ENCODE measurements at regions not wholly inside any gene's neighbourhood (a gene's known extent, or its start where the extent isn't known, plus 50 kb on each side); places are given as distances from the start of the nearest gene placed in this dataset.
"Not testable (repeated sequence)": the region's sequence is repeated elsewhere in the genome, so short reads cannot be mapped to it uniquely, and the experiment has no call there.

GRCh38 chr9:10873999-10874398 lies 261.2 kb upstream of the PTPRD start:
- DNase-seq = no peak
- TF ChIP-seq POLR2A (IDR thresholded peaks at IDR 0.05; ENCODE audit: low read length) (no peak), GATA1 (IDR thresholded peaks at IDR 0.05; ENCODE audit: low read depth, low read length) (no peak)

GRCh38 chr9:10875752-10876151 lies 262.9 kb upstream of the PTPRD start:
- no peak for DNase-seq
- TF ChIP-seq POLR2A (IDR thresholded peaks at IDR 0.05; ENCODE audit: low read length) (no peak), GATA1 (IDR thresholded peaks at IDR 0.05; ENCODE audit: low read depth, low read length) (no peak)

- TF ChIP-seq POLR2A (IDR thresholded peaks at IDR 0.05; ENCODE audit: low read length) = no peak
- no peak for TF ChIP-seq GATA1 (IDR thresholded peaks at IDR 0.05; ENCODE audit: low read depth, low read length)
- DNase-seq = no peak
Measured at GRCh38 chr9:10876333-10876732, 263.5 kb upstream of the PTPRD start.

- not testable (repeated sequence) for DNase-seq
Measured at GRCh38 chr9:10890266-10890665, 277.5 kb upstream of the PTPRD start.

GRCh38 chr9:10899509-10899908 lies 286.7 kb upstream of the PTPRD start:
- TF ChIP-seq GATA1 (IDR thresholded peaks at IDR 0.05; ENCODE audit: low read depth, low read length) = no peak
- no peak for TF ChIP-seq POLR2A (IDR thresholded peaks at IDR 0.05; ENCODE audit: low read length)
- DNase-seq = no peak

GRCh38 chr9:10903969-10904368 lies 291.2 kb upstream of the PTPRD start:
- TF ChIP-seq POLR2A (IDR thresholded peaks at IDR 0.05; ENCODE audit: low read length) (no peak), GATA1 (IDR thresholded peaks at IDR 0.05; ENCODE audit: low read depth, low read length) (no peak)
- no peak for DNase-seq

GRCh38 chr9:10910779-10911178 lies 298.0 kb upstream of the PTPRD start:
- TF ChIP-seq POLR2A (IDR thresholded peaks at IDR 0.05; ENCODE audit: low read length) (no peak), GATA1 (IDR thresholded peaks at IDR 0.05; ENCODE audit: low read depth, low read length) (no peak)
- DNase-seq = no peak

- no peak for DNase-seq
- no peak for TF ChIP-seq GATA1 (IDR thresholded peaks at IDR 0.05; ENCODE audit: low read depth, low read length)
- no peak for TF ChIP-seq POLR2A (IDR thresholded peaks at IDR 0.05; ENCODE audit: low read length)
Measured at GRCh38 chr9:10911373-10911772, 298.6 kb upstream of the PTPRD start.

GRCh38 chr9:10917001-10917400 lies 304.2 kb upstream of the PTPRD start:
- TF ChIP-seq POLR2A (IDR thresholded peaks at IDR 0.05; ENCODE audit: low read length) (no peak), GATA1 (IDR thresholded peaks at IDR 0.05; ENCODE audit: low read depth, low read length) (no peak)
- no peak for DNase-seq

- no peak for TF ChIP-seq POLR2A (IDR thresholded peaks at IDR 0.05; ENCODE audit: low read length)
- TF ChIP-seq GATA1 (IDR thresholded peaks at IDR 0.05; ENCODE audit: low read depth, low read length) = no peak
- DNase-seq = no peak
Measured at GRCh38 chr9:10921671-10922070, 308.9 kb upstream of the PTPRD start.

- no peak for DNase-seq
- TF ChIP-seq POLR2A (IDR thresholded peaks at IDR 0.05; ENCODE audit: low read length) = no peak
- TF ChIP-seq GATA1 (IDR thresholded peaks at IDR 0.05; ENCODE audit: low read depth, low read length) = no peak
Measured at GRCh38 chr9:10925896-10926295, 313.1 kb upstream of the PTPRD start.

- no peak for TF ChIP-seq POLR2A (IDR thresholded peaks at IDR 0.05; ENCODE audit: low read length)
- no peak for TF ChIP-seq GATA1 (IDR thresholded peaks at IDR 0.05; ENCODE audit: low read depth, low read length)
- DNase-seq = no peak
Measured at GRCh38 chr9:10928372-10928771, 315.6 kb upstream of the PTPRD start.

- DNase-seq = no peak
- no peak for TF ChIP-seq GATA1 (IDR thresholded peaks at IDR 0.05; ENCODE audit: low read depth, low read length)
- TF ChIP-seq POLR2A (IDR thresholded peaks at IDR 0.05; ENCODE audit: low read length) = no peak
Measured at GRCh38 chr9:10930081-10930480, 317.3 kb upstream of the PTPRD start.

GRCh38 chr9:10946676-10947410 lies 334.0 kb upstream of the PTPRD start:
- no peak for DNase-seq
- TF ChIP-seq POLR2A (IDR thresholded peaks at IDR 0.05; ENCODE audit: low read length) = no peak
- no peak for TF ChIP-seq GATA1 (IDR thresholded peaks at IDR 0.05; ENCODE audit: low read depth, low read length)

- no peak for TF ChIP-seq GATA1 (IDR thresholded peaks at IDR 0.05; ENCODE audit: low read depth, low read length)
- no peak for DNase-seq
Measured at GRCh38 chr9:10957878-10958277, 345.1 kb upstream of the PTPRD start.

GRCh38 chr9:10961883-10962282 lies 349.1 kb upstream of the PTPRD start:
- no peak for DNase-seq
- no peak for TF ChIP-seq GATA1 (IDR thresholded peaks at IDR 0.05; ENCODE audit: low read depth, low read length)
- TF ChIP-seq POLR2A (IDR thresholded peaks at IDR 0.05; ENCODE audit: low read length) = no peak
